GM23338 (cell line): ENCODE measurements at regions not wholly inside any gene's neighbourhood (a gene's known extent, or its start where the extent isn't known, plus 50 kb on each side); places are given as distances from the start of the nearest gene placed in this dataset.

Experiments
- ATAC-seq: fragments of 200-7000 bp; cut with Tn5 transposase; 3 replicates; pipeline ENCODE4 v1.9.1; 2020
- DNase-seq: peaks from one replicate; pipeline ENCODE4 v3.0.0-alpha.2; 2015; ENCODE audit warnings: low spot score
- H2AFZ ChIP-seq: fragments of 200-600 bp; sonication (generic); 2 replicates; pipeline ENCODE4 v1.8.0; 2016; ENCODE audit warnings: antibody characterized with exemption, mild to moderate bottlenecking, moderate library complexity
- H3F3A ChIP-seq: fragments of 200-600 bp; sonication (generic); replicated peaks from 2 replicates; pipeline ENCODE4 v1.8.0; 2017; ENCODE audit warnings: antibody characterized with exemption, mixed run types, low read depth
- H3K27ac ChIP-seq: fragments of 200-600 bp; sonication (generic); 2 replicates; pipeline ENCODE4 v1.6.1; 2016; ENCODE audit warnings: low read depth
- H3K27me3 ChIP-seq: fragments of 200-600 bp; sonication (generic); 2 replicates; pipeline ENCODE4 v1.8.0; 2016; ENCODE audit warnings: mild to moderate bottlenecking, mixed run types, moderate library complexity; ENCODE audit not compliant: insufficient read depth
- H3K36me3 ChIP-seq: fragments of 200-600 bp; sonication (generic); 2 replicates; pipeline ENCODE4 v1.8.0; 2016; ENCODE audit warnings: mild to moderate bottlenecking; ENCODE audit not compliant: insufficient read depth
- H3K4me1 ChIP-seq: fragments of 200-600 bp; sonication (generic); 2 replicates; pipeline ENCODE4 v1.8.0; 2016; ENCODE audit warnings: mild to moderate bottlenecking, moderate library complexity; ENCODE audit not compliant: insufficient read depth
- H3K4me2 ChIP-seq: fragments of 200-600 bp; sonication (generic); 2 replicates; pipeline ENCODE4 v1.7.1; 2017; ENCODE audit warnings: mixed run types
- H3K4me3 ChIP-seq: fragments of 200-600 bp; sonication (generic); 2 replicates; pipeline ENCODE4 v1.6.1; 2016; ENCODE audit warnings: mixed run types
- H3K79me2 ChIP-seq: fragments of 200-600 bp; sonication (generic); replicated peaks from 2 replicates; pipeline ENCODE4 v1.8.0; 2017; ENCODE audit warnings: mild to moderate bottlenecking; ENCODE audit not compliant: insufficient read depth
- H3K9me2 ChIP-seq: fragments of 200-600 bp; sonication (generic); 2 replicates; pipeline ENCODE4 v1.8.0; 2017; ENCODE audit not compliant: insufficient read depth
- H4K20me1 ChIP-seq: fragments of 200-600 bp; sonication (generic); replicated peaks from 2 replicates; pipeline ENCODE4 v1.8.0; 2017; ENCODE audit warnings: mild to moderate bottlenecking; ENCODE audit not compliant: insufficient read depth
- H3K27ac Mint-ChIP-seq: 2 replicates; pipeline ENCODE4 v1.8.0; 2020; ENCODE audit warnings: inconsistent platforms, mild to moderate bottlenecking, moderate library complexity, mixed read lengths
- H3K27me3 Mint-ChIP-seq: 3 replicates; pipeline ENCODE4 v1.8.0; 2022; ENCODE audit warnings: low read depth, mild to moderate bottlenecking, moderate library complexity, mixed read lengths, inconsistent platforms; ENCODE audit not compliant: insufficient read depth, poor library complexity
- H3K36me3 Mint-ChIP-seq: 3 replicates; pipeline ENCODE4 v1.8.0; 2021; ENCODE audit warnings: low read depth, mild to moderate bottlenecking, inconsistent platforms, moderate library complexity, mixed read lengths
- H3K4me1 Mint-ChIP-seq: 3 replicates; pipeline ENCODE4 v1.8.0; 2020; ENCODE audit warnings: mild to moderate bottlenecking, inconsistent platforms, mixed read lengths
- H3K4me3 Mint-ChIP-seq: 3 replicates; pipeline ENCODE4 v1.8.0; 2021; ENCODE audit warnings: moderate library complexity, mild to moderate bottlenecking, inconsistent platforms, mixed read lengths
- H3K9me3 Mint-ChIP-seq: 3 replicates; pipeline ENCODE4 v1.8.0; 2020; ENCODE audit warnings: moderate library complexity, mild to moderate bottlenecking, inconsistent platforms, mixed read lengths
- CREB1 ChIP-seq: fragments of 250-450 bp; sonication (Bioruptor Pico); IDR thresholded peaks from 2 replicates; pipeline ENCODE4 v1.5.0; 2020; ENCODE audit warnings: low read depth, mild to moderate bottlenecking, moderate library complexity
- CTCF ChIP-seq, 2 experiments: fragments of 200-600 bp in 1 of 2; sonication (generic) in 1 of 2; conservative IDR thresholded peaks; 2 replicates each; pipeline versions ENCODE4 v1.5.1 to v1.6.1; 2016 to 2017; ENCODE audit warnings: antibody characterized with exemption in 2 of 2, low read depth in 2 of 2, mild to moderate bottlenecking in 2 of 2, moderate library complexity in 1 of 2
- ETS1 ChIP-seq: IDR thresholded peaks from 2 replicates; pipeline ENCODE4 v1.6.1; 2016; ENCODE audit warnings: antibody characterized with exemption
- EZH2 ChIP-seq: fragments of 200-600 bp; sonication (generic); IDR thresholded peaks from one replicate; pipeline ENCODE4 v1.8.0; 2017; ENCODE audit warnings: antibody characterized with exemption, mild to moderate bottlenecking, low read depth; ENCODE audit not compliant: unreplicated experiment
- EZH2phosphoT487 ChIP-seq: fragments of 200-600 bp; sonication (generic); IDR thresholded peaks from one replicate; pipeline ENCODE4 v1.8.1; 2018; ENCODE audit warnings: antibody characterized with exemption; ENCODE audit not compliant: unreplicated experiment
- JUNB ChIP-seq: IDR thresholded peaks from one replicate; pipeline ENCODE4 v1.6.1; 2016; ENCODE audit warnings: antibody characterized with exemption; ENCODE audit not compliant: unreplicated experiment
- NANOG ChIP-seq: IDR thresholded peaks from 2 replicates; pipeline ENCODE4 v1.6.1; 2016; ENCODE audit warnings: antibody characterized with exemption, borderline replicate concordance
- POLR2AphosphoS5 ChIP-seq: IDR thresholded peaks from 2 replicates; pipeline ENCODE4 v1.6.1; 2016; ENCODE audit warnings: antibody characterized with exemption, low read depth
- REST ChIP-seq: IDR thresholded peaks from one replicate; pipeline ENCODE4 v1.6.1; 2018; ENCODE audit warnings: antibody characterized with exemption; ENCODE audit not compliant: unreplicated experiment
- STAT1 ChIP-seq: IDR thresholded peaks from one replicate; pipeline ENCODE4 v1.6.1; 2016; ENCODE audit warnings: antibody characterized with exemption; ENCODE audit not compliant: unreplicated experiment
- ZNF114 ChIP-seq: fragments of 250-450 bp; sonication (Bioruptor Pico); IDR thresholded peaks from 2 replicates; pipeline ENCODE4 v1.5.0; 2020; ENCODE audit warnings: mild to moderate bottlenecking, moderate library complexity
- ZNF331 ChIP-seq: fragments of 250-450 bp; sonication (Bioruptor Pico); IDR thresholded peaks from 2 replicates; pipeline ENCODE4 v1.5.0; 2020; ENCODE audit warnings: low read depth, mild to moderate bottlenecking, moderate library complexity
- ZNF462 ChIP-seq: fragments of 250-450 bp; sonication (Bioruptor Pico); IDR thresholded peaks from 2 replicates; pipeline ENCODE4 v1.5.0; 2020; ENCODE audit warnings: mild to moderate bottlenecking, moderate library complexity

- no peaks in the 10 kb centered on the region for H3K27me3 ChIP-seq
- H3K27ac ChIP-seq, result no peak overlapping the region
- H4K20me1 ChIP-seq, result no peaks in the 10 kb centered on the region
- H3K9me2 ChIP-seq, result no peaks in the 10 kb centered on the region; the same call in 1 of the 2 replicates
- H3K36me3 Mint-ChIP-seq, result no peaks in the 10 kb centered on the region
- no peak overlapping the region for H3K4me3 Mint-ChIP-seq
- no peaks in the 10 kb centered on the region for H3K4me1 ChIP-seq
- no peak overlapping the region for H3K4me2 ChIP-seq
- no peaks in the 10 kb centered on the region for H3K9me3 Mint-ChIP-seq
- no peaks in the 10 kb centered on the region for H3F3A ChIP-seq
- H3K36me3 ChIP-seq, result no peaks in the 10 kb centered on the region
- no peak for ATAC-seq
- TF ChIP-seq JUNB (no peak), STAT1 (no peak), ZNF462 (no peak), ZNF114 (CRISPR knock-in tag) (no peak), REST (no peak), EZH2 (no peak), NANOG (no peak), CTCF (conservative IDR thresholded peaks at IDR 0.05; ENCODE audit: low read depth in 2 of 2) (no peak), CREB1 (CRISPR knock-in tag) (no peak), ETS1 (no peak), POLR2AphosphoS5 (no peak), EZH2phosphoT487 (no peak), ZNF331 (no peak)
- no peak overlapping the region for H3K4me3 ChIP-seq
- no peaks in the 10 kb centered on the region for H3K4me1 Mint-ChIP-seq
- peak; percentile 5 for DNase-seq
- no peaks in the 10 kb centered on the region for H3K27me3 Mint-ChIP-seq
- H3K27ac Mint-ChIP-seq, result no peak overlapping the region
- no peaks in the 10 kb centered on the region for H3K79me2 ChIP-seq
- no peak overlapping the region for H2AFZ ChIP-seq
These were observed 100.5 kb downstream of the NAA11 start for GRCh38 chr4:79225360-79225759.
